ENCODE measurements at regions not wholly inside any gene's neighbourhood (a gene's known extent, or its start where the extent isn't known, plus 50 kb on each side); places are given as distances from the start of the nearest gene placed in this dataset.

DNA sequence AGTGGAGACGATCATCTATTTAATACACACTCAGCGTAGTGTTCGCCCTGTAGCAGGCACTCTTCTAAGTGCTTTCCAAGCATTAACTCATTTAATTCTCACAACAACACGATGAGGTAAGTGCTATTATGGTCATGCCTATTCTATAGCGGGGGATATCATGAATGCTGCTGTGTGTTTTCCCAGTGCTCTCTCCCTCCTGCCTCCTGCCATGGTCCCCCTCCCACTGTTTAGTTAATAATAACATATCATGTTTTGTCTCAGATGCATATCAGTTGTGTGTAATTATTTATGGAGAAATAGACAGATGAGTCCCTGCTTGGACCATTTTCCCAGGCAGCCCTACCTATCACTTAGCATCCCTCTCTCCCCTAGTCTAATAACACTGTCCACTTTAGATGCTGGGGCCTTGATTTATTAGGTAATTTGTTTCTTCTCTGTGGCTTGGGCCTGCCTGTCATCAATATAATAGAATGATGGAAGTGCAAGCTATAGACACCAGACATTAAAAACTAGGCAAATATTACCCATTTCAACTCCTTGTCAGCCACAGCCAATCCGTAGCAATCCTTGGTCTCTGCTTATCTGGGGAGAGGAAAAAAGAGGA lies 122.9 kb upstream of the TLE3 start:
- DNase-seq (ENCODE audit: low read depth) = no peak

DNA sequence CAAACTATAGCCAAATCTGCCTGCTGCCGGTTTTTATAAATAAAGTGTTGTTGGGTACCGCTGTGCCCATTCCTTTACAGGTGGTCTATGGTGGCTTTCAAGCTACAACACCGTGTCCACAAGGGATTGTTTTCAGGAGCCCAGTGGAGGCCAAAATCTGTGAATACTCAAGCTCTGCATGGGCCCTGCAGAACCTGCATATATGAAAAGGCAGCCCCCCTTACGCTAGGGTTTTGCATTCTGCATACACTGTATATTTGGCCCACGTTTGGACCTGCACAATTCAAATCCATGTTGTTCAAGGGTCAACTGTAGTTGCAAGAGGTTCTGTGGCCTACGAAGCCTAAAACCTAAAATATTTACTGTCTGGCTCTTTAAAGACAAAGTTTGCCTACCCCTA lies 122.2 kb upstream of the TLE3 start:
- DNase-seq (ENCODE audit: low read depth) = no peak

DNA sequence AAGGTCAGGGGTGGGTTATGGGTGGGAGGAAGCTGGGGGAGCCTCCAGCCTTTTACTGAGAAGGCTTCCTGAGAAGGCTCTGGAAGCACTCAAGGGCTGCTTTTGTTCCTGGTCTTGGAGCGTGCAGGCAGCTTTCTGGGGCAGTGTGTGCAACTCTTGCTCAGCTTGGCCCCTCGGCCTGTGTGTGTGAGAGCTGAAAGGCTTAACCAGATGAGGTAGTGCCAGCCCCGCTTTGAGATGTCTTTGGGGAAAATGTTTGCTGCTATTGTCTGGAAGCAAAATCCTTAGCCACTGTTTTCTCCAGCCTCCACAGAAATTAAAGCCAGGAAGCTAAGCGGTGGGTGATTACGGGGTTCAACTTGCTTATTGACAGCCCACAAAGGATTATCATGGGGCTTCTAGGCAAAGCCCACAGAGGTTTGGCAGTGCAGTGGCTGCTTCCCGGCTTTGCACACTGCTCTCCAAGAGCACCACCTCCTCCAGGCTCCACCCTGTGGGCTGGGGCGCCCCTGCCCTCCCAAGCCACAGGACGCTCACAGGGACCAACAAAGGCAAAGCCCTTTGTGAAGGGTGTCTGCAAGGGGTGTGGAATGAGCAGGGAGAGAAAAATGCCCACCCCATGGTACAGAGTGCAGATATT lies 121.7 kb upstream of the TLE3 start:
- DNase-seq (ENCODE audit: low read depth) = no peak

DNA sequence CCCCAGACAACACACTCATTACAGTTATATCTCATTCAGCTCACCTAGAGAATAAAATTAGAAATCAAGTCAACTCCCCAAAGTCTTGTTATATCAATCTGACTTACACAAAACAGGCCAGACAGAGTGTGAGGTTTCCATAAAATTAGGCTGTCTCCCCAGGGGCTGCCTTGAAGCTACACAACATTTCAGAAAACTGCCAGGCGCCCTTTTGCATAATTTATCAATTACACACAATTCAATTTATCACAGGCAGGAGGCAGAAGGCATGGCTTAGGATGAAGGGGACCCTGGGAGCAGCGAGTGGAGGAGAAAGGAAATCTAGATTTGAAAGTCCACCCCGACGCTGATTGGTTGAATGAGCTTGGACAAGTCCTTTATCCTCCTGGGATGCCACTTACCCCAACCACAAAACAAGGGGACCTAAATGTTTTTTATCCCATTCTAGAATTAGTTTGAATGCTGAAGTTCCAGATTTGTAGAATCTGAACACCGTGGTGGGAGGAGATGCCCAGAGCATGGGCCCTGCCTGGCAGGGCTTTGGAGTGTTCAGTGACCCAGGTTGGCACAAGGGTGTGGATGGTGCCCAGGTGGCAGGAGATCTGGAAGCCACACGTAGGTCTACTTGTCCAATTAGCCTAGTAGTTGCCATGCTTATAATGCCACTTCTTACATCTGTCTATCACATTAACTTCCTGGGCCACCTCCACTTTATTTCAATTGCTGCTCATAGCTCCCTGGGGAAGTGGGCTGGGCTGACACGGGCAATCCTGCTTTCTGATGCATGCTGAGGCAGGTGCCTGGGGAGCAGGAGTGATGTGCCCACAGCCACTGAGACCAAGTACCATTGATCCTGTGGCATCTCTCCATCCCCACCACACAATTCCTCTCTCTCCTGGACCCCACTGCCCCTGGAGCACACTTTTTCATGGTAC lies 119.8 kb upstream of the TLE3 start:
- DNase-seq (ENCODE audit: low read depth) = no peak

DNA sequence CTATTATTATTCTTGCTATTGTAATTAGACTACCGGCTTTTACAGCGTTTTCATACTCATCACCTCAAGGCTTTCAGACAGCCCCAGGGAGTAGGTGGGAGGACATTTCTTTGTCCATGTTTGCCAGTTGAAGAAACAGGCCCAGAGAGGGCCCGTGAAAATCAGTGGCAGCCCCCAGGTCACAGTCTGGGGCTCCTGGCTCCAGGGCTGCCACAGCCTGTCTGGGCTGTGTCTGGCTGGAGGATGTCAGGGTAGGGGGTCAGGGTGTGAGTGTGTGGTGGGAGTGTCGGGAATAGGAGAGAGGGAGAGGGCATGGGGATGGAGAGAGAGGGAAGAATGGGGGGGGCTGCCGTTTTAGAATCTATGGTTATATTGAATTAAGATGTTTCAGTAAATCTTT lies 118.2 kb upstream of the TLE3 start:
- DNase-seq (ENCODE audit: low read depth) = no peak

DNA sequence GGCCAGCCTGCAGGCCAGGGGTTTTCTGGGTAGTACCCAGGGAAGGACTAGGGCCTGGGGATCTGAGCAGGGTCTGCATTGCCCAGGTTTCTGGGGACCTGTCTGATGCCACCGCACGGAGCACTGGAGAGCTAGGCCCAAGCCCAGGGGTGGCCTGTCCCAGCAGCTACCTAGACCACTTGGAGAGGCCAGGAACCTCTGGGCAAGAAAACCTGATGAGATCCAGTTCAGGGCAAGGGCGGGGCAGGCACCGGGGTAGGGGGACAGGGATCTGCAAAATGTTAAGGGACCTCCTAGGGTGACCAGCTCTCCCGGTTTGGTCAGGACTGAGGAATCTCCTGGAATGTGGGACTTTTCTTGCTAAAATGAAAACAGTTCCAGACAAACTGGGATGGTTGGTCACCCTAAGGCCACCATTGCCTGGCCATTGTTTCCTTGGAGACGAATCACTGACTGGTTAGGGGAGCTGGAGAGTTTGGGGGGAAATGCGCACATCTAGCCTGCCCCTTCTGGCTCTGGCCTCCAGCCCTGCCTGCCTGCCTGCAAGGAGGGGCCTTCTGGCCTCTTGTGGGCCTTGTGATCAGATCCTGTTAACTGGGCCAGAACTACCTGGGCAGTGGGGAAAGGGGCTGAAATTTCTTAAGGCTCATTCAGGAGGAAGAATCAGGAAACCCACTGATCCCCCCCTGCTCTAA lies 117.4 kb upstream of the TLE3 start:
- no peak for DNase-seq (ENCODE audit: low read depth)

DNA sequence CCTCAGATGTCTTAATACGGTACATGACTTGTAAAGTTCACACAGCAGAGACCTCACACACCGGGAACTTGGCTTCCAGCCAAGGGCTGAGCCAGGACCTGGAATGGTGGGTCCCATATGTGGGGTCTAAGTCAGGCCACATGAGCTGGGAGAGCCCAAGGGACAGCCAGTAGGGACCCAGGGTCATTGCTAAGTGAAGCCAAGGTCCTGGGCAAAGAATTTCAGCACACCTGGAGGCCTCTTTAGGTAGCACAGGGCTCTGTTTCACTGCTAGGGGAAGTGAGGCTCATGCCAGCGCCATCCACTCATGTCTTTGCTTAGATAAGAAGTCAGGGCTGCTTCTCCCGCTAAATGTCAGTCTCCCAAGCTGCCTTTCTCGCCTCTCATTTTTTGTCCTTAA lies 116.6 kb upstream of the TLE3 start:
- DNase-seq (ENCODE audit: low read depth) = no peak

DNA sequence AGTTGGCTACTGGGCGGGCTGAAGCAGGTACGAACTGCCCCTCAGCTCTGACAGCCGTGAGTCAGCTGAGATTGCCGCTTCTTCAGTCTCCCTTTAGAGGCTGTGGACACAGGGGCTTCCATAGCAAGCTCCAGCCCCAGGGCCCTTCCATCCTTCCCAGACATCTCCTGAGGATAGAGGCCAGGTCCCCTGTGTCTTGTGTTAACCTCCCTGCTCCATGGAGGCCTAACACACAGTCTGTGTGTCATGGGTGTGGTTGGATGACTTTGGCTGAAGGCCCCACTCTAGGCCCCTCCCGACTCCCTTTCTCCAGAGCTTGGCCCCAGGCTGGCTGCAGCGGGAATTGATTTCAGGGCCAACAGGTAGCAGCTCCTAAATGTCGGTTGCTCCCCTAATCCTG lies 116.1 kb upstream of the TLE3 start:
- no peak for DNase-seq (ENCODE audit: low read depth)

DNA sequence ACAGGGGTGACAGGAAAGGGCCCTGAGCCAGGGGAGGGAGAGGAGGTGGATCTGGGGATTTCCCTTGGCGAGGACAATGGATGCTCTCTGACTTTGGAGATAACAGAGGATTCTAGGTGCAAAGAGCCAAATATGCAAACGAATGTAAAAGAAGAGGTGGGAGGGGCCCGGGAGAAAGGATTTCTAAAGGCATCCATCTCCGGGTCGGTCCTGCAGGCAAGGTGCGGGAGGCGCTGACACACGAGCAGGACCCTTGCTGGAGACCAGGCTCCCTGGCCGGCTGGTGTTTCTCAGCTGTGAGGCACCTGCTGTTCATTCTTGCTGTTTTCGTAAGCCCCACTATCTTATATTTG lies 115.2 kb upstream of the TLE3 start:
- no peak for DNase-seq (ENCODE audit: low read depth)

DNA sequence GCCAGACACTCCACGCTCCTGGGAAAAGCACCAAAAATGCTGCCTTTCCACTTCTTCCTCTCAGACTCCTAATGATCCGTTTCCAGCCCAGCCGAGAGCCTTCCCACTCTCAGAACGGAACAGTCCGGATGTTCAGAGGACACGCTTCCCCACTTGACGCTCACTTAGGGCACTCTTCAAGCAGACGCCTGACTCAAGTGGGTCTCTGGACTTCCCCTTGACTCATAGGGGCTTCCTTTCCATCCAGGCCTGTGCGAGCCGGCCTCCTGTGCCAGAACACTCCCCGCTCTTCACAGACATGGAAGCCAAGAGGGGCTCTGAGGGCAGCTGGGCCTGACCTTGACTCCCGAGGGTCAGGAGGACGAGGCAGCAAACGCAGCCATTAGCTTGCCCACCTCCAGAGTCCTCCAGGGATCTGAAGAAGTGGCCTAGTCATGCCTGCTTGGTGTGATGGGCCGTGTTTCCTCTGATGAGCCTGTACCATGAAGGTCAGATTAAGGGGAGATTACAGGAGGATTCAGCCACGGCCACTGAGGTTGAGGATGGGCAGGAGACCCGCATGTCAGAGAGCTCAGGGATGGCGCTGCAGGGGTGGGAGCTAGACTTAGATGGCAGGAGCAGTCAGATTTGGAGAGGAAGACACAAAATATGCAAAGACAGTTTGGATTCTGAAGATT lies 114.7 kb upstream of the TLE3 start:
- no peak for DNase-seq (ENCODE audit: low read depth)

DNA sequence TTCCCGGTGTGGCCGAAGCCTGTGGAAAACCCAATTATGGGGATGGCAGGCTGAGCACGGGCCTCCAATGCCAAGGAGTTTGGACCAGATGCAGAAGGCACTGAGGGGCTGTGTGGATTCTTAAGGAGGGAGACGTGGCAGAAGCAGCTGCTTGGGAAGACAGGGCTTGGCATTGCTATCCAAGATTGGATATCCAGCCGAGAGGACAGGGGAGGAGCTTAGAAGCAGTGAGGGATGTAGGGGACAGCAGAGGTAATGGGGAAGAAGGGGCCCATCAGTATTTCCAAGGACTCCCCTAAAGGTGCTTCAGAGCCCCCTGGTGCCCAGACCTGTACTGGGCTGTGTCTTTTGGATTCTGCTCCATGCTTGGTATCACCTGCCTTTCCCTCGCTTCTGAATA lies 112.8 kb upstream of the TLE3 start:
- no peak for DNase-seq (ENCODE audit: low read depth)

DNA sequence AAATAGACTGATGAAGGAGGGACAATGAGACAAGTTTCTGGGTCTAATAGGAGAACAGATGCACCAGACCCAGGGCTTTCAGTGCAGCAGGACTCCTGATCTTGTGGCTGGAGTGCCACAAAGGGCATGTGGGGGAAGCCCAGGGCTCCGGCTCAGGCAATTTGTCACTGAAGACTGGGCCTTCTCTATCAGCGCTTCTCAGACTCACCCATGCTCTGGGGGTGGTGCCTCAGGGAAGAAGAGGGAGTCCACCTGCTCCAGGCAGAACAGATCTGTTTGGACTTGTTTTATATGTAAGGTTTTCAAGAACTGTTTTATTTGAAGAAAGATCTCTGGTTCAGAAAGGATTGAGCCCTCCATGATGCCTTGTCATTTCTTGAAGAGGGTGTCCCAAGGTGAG lies 112.4 kb upstream of the TLE3 start:
- DNase-seq (ENCODE audit: low read depth) = no peak

DNA sequence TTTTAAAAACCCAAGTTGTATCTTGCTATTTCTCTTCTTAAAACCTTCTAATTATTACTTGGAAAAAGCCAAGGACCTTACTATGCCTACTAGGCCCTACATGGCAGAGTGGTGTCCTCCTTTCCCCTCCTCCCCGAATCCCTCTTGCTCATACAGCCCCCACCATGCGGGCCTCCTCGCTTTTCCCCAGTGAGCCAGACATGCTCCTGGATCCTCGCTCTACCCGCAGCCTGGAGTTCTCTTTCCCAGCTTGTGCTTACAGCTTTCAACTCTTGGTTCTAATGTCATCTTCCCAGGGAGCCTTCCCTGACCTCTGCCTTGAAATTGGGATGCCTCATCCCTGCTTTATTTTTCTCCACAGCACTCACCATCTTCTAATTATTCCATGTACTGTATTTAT lies 111.8 kb upstream of the TLE3 start:
- no peak for DNase-seq (ENCODE audit: low read depth)

DNA sequence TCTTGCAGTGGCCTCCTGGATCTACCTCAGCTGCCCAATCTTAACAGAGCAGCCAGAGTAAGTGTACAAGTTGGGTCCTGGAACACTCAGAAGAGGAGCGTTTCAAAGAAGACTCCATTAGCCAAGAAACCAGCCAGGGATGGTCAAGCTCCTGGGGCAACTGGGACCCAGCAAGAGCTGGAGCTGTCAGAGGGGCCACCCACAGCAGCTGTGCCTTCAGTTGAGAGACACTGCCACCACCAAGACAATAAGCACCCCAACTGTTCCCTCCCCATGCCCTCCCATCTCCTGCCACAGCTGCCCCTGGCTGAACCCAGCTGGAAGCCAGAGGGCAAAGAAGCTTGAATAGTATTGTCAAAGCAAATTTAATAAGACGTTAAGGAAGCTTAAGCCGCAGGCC lies 110.6 kb upstream of the TLE3 start:
- DNase-seq (ENCODE audit: low read depth) = no peak

DNA sequence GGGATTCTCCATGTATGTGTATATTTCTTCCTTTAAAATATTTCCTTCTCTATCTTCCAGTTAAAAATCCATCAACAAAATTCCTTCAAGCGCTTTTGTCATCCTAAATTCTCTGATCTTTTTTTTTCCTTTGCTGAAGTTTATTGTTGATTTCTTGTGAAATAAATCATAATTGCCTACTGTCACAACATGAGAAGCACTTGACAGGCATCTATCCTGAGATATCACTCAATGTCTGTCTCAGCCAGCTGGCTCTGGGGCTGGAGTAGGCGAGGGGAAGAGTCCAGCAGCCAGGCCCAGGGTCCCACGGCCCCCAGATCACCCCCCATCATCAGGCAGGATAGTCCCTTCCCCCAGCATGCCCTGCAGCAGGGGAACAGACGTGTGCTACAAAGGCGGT lies 109.0 kb upstream of the TLE3 start:
- no peak for DNase-seq (ENCODE audit: low read depth)

DNA sequence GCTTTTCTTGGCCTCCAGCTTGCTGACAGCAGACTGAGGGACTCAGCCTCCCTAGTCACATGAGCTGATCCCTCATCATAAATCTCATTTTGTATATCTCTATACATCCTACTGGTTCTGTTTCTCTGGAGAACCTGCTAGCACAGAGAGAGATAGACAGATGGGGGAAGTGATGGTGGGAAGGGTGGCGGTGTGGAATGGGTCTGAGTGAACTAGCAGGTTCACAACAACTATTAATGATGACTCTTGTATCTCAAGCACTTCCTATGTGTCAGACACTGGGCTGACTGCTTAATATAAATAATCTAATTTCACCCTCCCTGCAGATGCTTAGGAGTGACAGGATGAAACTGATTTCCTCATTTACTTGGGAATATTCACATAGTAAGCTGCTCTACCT lies 106.9 kb upstream of the TLE3 start:
- no peak for DNase-seq (ENCODE audit: low read depth)

DNA sequence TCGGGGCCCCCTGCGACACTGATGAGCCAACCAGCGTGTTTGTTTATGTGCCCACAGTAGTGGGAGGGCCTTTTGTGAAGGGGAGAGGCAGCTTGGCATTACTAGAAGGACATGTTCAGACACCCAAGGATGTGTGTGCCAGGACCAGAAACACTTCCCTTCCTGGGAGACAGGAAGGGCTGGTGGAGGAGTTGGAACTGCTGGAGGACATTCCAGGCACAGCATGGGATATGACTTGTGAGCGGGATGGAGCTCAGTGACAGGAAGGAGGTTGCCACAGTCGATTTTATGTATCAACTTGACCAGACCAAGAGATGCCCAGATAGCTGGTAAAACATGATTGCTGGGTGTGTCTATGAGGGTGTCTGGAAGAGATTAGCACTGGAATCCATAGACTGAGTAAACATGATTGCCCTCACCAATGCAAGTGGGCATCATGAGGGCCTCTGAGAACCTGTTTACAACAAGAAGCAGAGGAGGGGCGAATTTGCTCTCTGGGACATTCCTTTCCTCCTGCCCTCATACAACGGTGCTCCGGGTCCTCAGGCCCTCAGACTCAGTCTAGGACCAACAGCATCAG lies 106.4 kb upstream of the TLE3 start:
- no peak for DNase-seq (ENCODE audit: low read depth)

DNA sequence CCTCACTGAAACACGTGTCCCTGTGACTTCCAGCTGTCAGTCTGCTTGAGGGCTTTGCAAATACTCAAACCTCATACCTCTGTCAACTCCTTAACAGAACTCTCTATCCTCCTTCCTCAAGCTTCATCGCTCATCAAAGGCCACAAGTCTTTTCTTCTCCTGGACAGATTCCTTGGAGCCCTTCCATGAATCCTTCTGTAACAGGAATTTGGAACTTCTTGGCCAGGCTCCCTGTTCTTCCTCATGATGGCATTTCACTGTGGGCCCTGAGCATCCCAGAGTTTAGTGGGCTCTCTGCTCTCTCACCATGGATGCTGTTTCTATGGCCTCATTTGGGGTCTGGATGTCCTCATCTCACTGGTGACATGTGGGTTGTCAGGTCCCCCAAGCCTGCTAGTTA lies 105.0 kb upstream of the TLE3 start:
- no peak for DNase-seq (ENCODE audit: low read depth)

DNA sequence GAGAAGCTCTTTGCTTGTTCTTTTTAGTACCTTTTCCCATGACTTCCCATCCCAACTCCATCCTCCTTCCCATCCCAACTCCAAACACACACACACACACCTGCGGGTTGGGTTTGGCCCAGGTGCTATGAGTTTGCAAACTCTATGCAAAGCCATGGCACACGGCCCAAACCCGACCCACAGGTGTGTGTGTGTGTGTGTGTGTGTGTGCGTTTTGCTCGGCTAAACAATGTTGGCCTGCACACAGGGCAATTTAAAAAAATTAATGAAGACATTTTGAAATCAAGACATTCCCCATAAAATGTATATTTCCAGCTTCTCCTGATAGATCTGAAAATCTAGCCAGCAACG lies 103.7 kb upstream of the TLE3 start:
- DNase-seq (ENCODE audit: low read depth) = no peak

DNA sequence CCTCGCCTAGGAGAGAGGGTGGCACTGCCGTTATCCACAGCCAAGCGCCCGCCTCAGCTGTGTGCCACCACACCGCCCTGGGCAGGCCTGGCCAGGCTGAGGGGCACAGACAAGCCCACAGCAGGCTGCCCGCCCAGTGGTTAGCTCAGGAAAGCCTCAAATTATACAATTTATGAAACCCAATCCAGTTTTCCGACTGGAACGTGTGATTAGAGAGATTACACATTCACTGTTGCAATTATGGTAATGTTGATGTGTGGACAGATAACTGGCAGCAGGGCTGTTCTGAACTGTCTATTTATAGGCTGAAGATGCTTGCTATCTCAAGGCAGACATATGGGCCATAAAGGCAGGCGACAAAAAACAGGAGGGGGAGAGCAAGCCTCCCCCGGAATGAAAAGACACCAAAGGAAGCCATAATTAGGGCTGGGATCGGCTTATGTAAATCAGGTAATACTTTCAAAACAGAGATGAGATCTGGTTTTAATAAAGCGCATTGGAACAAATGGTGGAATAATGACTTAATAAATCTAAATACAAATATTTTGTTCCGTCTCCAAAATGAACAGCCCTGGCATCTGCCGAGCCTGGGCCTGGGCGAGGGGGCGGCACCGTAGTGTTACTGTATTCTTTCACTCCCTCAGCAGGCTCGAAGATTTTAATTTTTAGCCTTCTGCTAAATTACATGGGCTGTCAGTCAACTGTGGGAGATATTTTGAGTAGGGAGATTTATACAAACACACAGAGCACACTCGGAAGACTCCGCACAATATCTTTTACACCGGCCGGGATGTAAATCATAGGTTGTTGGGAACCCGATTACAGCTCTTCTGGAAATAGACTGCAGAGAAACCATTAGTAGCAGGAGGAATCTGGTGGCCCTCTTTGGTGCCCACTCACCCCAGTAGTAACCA lies 103.1 kb upstream of the TLE3 start:
- no peak for DNase-seq (ENCODE audit: low read depth)
